ENCODE measurements at regions not wholly inside any gene's neighbourhood (a gene's known extent, or its start where the extent isn't known, plus 50 kb on each side); places are given as distances from the start of the nearest gene placed in this dataset.

- TF ChIP-seq EZH2 (IDR thresholded peaks at IDR 0.05; ENCODE audit: low read depth) (no peak), CTCF (conservative IDR thresholded peaks at IDR 0.05) (no peak)
Measured at GRCh38 chr10:4768416-4768815, 57.6 kb upstream of the AKR1E2 start.
